ENCODE measurements at regions not wholly inside any gene's neighbourhood (a gene's known extent, or its start where the extent isn't known, plus 50 kb on each side); places are given as distances from the start of the nearest gene placed in this dataset.
"Not testable (repeated sequence)": the region's sequence is repeated elsewhere in the genome, so short reads cannot be mapped to it uniquely, and the experiment has no call there.

DNA sequence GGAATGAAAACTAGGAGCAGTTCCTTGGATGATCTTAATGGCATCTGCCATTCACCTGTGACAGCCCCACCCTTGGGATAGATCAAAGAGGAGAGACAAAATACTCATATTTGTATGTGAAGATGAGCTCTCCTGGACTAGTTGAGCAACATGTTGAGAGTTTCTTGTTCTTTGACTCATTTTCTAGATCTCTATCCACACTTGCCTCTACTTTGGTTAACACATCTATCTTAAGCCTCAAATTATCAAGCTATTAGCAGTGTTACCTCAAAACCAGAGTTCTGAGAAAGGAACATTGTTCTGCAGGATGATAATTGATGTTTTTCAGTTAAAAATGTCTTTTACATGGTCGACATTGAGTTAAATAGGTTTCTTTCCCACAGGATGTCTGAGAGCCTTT is 94.2 kb upstream of the TEX13D start:
- no peak for DNase-seq (ENCODE audit: low read depth)

DNA sequence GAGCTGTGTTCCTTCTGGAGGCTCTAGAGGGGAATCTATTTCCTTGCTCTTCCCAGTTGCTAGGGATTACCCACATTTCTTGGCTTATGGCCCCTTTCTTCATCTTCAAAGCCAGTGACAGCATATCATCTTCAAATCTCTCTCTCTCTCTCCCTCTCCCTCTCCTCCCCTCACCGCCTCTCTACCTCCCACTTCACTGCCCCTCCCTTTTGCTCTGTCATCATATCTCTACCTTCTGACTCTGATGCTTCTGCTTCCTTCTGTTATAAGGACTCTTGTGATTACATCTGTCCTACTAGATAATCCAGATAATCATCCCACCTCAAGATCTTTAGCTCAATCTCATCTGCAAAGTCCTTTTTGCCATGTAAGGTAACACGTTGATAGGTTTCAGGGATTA is 93.1 kb upstream of the TEX13D start:
- no peak for DNase-seq (ENCODE audit: low read depth)

DNA sequence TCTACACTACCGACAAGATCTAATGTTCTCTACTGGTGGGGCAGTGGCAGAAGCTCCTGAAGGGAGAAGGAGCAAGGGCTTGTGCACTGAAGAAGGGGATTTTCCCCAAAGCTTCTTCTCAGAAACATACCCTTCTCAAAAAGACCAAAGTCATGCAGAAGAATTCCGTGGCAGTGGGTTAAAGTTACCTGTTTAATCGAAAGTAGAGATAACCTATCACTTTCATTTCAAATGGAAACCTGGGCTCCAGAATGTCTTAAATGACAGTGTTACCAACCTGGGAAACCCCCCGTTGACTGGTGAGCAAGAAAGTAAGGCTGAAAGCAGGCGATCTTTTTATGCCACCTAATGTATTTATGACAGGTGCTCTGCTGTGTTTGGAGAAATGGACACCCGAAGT is 92.5 kb upstream of the TEX13D start:
- no peak for DNase-seq (ENCODE audit: low read depth)

DNA sequence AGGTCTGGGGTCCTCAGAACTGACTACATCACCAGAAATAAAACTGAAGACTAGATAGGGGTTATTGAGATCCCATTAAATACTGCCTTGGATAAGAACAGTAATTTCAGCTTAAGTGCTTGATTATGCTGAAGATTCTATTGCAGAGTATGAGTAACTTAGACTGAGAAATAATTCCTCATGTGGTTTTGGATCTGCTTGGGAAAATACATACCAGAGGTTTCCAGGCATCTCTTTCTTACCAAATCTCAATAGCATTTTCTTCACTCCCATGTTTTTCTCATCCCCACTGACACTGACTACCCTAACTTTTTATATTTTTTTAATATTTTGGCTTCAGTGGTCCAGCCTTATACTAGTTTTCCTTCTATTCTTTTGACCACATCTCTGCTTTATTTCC is 92.0 kb upstream of the TEX13D start:
- no peak for DNase-seq (ENCODE audit: low read depth)

DNA sequence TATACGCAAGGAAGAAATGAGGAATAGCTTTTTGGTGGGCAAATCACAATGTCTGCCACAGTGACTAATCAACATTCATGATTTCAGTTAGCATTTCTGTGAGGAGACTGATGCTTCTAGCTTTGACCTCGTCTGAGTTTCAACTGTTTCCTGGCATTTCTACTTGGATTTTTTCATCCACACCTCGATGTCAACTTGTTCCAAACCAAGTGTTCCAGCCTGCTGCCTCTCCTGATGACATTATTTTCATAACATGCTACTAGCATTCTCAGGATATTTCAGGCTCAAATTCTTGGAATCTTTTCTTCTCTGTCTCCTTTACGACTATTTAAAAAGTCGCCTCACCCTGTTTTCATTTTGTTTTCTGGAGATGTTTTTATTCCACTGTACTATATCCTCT is 90.3 kb upstream of the TEX13D start:
- DNase-seq (ENCODE audit: low read depth) = no peak

DNA sequence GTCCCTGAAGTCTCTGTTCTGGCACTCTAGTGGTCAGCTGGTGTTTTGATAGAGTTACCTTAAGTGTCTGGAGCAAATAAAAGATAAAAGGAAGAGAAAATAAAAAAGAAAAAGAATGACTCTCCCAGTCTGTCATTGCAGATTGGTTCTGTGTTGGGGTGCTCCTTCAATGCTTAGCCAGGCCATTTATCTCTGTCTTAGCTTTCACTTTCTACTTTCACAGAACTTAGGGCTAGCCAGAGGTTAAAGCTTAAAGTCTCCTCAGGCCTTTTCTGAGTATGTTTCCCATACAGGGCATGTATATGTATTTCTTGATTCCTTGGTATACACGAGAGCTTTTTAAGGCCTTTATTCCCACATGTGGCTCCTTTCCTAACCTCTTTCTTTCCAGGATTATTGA is 83.1 kb upstream of the TEX13D start:
- no peak for DNase-seq (ENCODE audit: low read depth)

DNA sequence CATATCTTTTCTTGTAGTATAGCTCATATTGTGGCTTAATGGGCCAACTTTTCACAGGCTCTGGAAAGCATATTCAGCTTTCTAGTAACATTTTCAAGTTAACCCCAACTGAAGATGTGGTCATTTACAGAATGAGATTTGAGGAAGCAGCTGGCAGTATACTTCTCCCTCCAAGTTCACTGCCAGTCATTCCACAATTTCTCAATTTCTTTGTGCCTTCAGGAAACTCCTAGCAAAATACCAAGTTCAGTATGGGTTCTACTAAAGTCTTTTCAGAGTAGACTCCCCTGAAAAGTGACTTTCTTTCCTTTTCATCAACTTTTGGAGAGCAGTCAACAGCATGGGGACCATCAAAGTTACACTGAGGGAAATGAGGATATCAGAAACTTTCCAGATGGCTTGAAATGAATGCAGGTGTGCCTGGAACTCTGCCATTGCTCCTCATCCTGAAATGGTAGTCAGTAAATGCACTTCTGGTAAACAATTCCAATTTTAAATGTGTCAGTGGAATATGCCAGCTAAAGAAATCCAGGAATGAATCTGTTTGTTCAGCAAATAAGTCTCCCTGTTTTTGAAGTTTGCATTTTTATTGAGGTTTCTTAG is 81.5 kb upstream of the TEX13D start:
- DNase-seq (ENCODE audit: low read depth) = no peak

DNA sequence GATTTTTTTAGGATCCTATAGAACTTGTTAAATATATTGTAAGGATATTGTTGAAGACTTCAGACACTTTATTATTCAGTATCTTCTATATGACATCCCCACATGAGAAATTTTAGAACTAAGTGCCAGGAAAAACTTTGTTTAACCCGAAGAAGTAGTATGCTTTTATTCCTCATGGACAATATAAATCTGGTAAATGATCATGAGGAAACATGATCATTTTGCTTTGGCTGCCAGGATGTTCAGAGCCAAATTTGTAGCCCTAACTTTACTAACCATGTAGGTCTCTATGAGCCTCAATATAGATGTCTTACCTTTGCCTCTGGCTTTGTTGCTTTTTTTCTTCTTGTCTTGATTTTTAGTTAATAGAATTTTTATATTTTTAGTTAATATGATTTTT is 77.8 kb upstream of the TEX13D start:
- DNase-seq (ENCODE audit: low read depth) = no peak

DNA sequence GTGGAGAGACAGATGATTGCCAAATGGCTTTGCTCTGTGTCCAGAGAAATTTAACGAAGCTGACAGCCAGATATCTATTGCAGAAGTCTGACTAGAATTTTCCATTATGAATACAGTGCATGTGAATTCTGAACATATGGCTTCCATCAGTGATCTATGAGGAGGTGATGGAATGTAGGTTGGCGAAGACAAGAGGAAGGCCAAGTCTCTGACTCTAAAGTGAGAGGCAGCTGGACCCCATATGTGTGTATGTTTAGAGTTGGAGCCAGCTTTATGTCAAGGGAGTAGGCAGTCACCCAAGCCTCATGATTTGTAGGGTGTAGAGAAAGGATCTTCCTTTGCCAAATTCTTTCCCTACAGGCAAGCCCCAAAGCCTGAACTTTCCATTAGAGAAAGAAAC is 76.2 kb upstream of the TEX13D start:
- DNase-seq (ENCODE audit: low read depth) = no peak

DNA sequence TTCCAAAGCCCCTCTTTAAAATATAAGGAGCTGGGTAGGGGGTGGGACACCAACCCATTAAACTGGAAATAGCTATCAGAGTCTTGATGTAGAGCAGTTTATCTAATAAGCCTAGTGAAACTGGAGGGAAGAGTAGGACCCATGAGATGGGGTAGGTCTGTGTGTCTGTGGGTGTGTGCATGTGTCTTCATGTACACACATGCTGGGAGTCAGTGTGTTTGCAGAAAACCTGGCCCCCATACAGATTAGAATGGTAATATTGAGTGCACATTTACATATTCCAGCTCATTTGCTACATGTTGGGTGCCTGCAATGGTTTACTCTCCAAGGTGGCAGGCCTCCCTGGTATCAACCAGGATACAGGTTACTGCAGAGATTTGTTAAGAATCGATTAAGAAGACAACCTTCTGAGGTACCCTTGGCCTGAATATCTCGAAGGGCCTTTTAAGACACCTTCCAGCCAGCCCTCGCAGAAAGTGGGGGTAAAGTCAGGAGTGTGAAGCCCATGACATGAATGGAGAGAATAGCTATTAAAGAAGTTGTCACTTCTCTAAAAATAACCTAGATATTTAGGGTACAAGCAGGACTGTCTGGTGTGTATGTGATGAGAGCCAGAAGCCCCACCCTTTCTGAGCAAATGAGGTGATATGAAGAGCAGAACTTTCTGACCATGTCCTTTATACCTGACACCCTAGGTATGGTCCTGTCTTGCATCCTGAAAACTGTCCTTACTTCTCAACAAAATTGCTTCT is 75.7 kb upstream of the TEX13D start:
- no peak for DNase-seq (ENCODE audit: low read depth)

DNA sequence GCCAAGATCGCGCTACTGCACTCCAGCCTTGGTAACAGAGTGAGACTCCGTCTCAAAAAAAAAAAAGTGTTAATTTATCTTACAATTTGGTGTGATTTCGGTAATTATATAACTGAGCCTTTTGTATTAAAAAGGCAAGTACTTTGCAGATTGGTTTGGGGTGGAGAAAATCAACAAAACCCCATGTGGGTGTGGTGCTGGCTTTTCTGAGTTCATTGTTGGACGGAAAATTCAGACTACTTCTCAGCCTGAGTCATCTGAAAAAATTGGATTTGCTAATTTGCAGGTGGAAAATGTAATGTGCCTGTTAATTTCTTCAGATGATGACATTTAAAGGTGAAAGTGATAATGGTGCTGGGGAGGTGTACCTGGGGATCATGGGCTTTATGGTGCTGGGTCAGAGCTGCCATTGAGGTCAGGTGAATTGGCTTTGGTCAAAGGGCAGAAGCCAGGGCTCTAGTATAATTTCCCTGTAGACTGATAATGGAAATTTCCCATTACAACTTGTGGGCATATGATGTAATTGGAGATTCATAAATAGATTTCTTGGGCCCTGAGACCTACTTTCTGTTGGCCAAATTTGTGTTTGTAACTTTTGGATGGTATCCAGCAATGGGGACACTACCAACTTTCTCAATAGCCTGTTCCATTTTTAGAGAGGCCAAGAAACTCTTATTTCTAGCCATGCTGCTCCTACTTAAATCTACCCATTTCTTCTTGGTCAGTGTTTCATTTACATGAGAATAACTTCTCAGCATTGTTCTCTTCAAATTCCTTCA is 74.3 kb upstream of the TEX13D start:
- no peak for DNase-seq (ENCODE audit: low read depth)

DNA sequence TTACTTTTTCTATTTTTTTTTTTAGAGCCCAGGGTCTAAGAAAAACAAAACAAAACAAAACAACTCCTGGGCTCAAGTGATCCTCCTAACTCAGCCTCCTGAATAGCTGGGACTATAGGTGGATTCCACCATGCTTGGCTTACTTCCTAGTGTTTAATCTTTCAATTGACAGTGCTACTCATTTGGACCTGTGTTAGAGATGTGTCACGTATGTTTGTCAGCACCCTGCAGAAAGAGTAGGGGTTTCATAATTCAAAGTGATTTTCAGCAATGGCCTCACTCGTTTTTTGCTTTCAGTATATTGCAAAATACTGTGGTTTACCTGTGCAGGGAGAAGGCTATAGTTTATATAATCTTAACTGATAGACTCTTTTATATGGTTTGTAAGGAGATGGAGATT is 71.6 kb upstream of the TEX13D start:
- DNase-seq (ENCODE audit: low read depth) = no peak

DNA sequence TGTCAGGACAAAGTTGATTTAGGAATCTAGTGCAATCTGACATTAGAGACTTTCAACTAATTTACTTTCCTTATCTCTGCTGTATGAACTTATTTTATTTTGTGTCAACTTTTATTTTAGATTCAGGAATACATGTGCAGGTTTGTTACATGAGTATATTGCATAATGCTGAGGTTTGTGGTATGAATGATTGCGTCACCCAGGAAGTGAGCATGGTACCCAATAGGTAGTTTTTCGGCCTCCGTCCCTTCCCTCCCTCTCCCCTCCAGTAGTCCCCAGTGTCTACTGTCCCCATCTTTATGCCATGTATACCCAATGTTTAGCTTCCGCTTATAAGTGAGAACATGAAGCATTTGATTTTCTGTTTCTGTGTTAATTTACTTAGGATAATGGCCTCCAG is 68.7 kb upstream of the TEX13D start:
- DNase-seq (ENCODE audit: low read depth) = no peak

DNA sequence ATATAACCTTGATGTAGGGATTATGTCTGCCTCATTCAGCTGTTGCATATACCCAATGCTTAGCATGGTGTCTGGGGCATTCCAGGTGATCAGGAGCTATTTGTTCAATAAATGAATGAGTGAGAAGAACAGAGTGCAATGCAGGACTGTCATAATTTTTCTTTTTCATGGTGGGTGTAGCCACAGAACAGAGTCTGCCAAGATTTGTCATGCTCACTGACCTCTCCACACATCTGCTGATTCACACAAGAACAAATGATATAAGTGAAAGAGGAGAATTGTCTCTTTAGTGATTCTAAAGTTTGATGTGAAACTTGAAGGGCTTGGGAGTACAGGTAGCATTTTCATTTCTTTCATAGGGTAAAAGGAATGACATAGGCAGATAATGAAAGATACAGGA is 64.4 kb upstream of the TEX13D start:
- no peak for DNase-seq (ENCODE audit: low read depth)

DNA sequence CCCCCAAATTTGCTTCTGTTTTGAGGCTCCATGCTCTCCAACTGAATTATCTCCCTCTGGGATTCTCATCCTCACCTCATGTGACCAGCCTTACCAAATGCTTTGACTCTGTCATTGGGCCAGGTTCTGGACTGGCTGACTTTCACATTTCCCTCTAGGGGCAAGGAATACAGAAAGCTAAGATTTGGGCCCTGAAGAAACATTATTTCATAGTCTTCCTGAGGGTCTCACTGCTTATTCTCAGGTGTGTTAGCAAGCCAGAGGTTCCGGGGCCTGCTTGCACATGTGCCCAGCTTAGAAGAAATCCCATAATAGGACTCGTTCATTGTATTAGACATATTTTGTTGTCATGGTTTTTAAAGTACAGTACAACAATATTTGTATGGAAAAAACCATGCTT is 62.6 kb upstream of the TEX13D start:
- no peak for DNase-seq (ENCODE audit: low read depth)

DNA sequence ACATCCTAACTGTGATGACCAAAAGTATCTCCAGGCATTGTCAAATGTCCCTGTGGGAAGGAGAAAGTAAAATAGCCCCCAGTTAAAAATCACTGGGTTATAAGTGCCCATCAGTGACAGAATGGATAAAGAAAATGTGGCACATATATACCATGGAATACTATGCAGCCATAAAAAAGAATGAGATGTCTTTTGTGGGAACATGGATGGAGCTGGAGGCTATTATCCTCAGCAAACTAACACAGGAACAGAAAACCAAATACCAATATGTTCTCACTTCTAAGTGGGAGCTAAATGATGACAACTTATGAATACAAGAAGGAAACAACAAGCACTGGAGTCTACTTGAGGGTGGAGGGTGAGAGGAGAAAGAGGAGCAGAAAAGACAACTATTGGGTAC is 60.9 kb upstream of the TEX13D start:
- DNase-seq (ENCODE audit: low read depth) = not testable (repeated sequence)

DNA sequence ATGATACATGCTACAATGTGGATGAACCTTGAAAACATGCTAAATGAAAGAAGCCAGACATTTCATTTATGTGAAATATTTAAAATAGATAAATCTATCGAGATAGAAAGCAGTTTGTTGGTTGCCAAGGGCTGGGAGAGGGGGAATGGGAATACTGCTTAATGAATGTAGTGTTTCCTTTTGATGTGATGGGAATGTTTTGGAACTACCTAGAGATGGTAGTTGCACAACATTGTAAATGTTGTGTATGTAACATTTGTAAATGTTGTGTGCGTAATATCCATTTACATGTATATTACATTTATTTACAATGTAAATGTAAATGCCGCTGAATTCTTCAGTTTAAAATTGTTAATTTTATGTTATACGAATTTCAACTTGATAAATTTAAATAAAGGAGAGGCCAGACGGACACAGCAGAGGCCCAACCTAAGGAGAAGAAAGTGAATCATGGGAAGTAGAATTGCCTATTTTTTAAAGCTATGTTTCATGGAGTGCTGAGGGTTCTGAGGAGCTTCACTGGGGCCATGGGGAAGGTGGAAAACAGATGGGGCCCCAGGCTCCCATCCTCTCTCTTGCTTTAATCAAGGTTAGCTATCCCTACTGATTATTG is 60.0 kb upstream of the TEX13D start:
- no peak for DNase-seq (ENCODE audit: low read depth)

DNA sequence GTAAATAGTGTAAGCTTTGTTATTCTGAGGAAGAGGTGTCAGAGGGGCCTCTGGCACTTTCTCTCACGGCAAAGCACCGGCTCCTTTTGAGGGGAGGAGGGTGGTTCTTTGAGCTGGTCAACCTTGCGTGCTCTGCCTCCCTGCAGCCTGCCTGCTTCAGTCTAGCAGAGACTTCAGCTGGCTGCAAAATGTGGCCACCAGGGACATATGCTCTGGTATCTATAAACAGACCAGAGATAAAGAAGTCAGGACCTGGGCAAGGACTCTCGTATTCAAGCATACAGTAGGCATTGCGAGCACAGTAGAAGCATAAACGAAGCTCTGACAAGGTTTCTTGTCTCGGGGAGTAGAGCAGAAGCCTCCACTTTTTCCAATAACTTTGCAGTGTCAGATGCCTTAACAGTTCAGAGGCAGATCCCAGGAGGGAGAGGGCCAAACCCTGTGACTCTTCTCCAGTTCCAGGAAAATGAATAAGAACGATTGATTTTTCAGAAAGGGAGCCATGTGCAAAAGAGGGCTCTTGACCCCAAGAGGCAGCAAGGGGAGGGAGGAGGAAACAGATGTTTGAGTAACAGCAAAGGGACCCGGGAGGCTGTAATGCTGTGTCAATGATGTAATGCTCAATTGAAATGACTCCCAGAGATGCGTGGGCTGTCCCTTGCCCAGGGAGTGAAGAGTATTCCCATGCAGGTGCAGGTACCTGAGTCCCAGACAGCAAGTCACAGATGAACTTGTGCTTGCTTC is 57.9 kb upstream of the TEX13D start:
- no peak for DNase-seq (ENCODE audit: low read depth)

DNA sequence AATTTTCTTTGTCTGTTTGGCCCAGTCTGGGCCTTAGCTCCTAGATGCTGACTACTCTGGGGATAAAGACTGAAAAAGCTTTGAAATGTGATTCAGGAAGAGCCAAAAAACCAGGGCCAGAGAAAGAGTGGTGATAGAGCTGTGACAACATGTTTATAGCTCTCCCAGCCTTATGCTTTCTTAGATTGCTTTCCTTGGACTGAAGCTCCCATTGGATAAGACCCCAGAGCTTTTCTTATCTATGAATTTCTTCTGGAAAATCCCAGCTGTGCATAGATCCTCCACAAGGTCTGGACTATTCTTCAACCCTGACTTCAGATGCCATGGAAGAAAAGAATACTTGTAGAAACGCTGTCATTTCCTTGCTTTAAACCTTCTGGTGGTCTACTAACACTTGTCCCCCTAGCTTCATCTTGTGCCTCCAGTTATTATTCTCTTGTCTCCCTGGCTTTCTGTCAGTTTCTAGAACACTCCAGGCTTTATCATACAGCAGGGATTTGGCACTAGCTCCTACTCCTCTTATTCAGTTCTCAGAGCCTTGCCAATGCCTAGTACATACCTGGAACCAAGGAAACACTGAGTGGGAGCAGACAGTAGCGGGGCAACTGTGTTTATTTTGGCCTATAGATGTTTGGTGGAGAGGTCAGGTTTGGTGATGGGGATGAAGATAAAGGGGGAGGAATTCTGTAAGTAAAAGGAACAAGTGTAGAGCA is 57.1 kb upstream of the TEX13D start:
- no peak for DNase-seq (ENCODE audit: low read depth)

DNA sequence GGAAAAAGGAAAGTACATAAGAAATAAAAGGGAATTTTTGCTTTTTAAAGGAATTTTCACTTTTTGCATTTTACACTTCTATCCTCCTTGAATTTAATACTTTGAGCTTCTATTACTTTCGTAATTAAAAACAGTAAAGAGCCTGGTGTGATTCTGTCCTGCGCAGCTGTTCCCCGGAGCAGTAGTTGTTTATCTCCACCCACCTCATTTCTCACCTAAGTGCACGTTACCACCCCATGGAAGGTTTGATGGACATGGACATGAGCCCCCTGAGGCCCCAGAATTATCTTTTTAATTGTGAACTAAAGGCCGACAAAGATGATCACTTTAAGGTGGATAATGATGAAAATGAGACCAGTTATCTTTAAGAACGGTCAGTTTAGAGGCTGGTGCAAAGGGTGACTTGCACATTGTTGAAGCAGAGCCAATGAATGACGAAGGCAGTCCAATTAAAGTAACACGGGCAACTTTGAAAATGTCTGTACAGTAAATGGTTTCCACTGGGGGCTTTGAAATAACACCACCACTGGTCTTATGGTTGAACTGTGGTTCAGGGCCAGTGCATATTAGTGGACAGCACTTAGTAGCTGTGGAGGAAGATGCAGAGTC is 52.1 kb upstream of the TEX13D start:
- DNase-seq (ENCODE audit: low read depth) = no peak

DNA sequence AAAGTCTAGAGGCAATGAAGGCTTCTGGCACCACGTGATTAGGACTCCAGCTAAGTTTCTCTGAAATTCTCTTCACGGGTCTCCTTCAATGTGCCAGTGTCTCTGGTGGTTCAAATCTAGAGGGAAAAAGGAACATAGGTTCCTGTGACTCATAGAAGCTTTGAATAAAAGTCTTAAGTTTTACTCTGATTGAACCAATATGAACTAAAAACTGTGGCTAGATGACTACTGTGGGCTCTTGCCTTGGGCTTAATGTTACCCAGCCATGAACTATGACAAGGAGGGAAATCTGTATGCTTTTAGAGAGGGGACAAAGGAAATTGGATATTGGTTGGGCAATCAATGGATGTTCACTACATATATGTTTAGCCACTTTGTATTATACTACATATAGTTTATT is 49.9 kb upstream of the TEX13D start:
- no peak for DNase-seq (ENCODE audit: low read depth)
